ENCODE measurements at regions not wholly inside any gene's neighbourhood (a gene's known extent, or its start where the extent isn't known, plus 50 kb on each side); places are given as distances from the start of the nearest gene placed in this dataset.
"Not testable (repeated sequence)": the region's sequence is repeated elsewhere in the genome, so short reads cannot be mapped to it uniquely, and the experiment has no call there.

DNA sequence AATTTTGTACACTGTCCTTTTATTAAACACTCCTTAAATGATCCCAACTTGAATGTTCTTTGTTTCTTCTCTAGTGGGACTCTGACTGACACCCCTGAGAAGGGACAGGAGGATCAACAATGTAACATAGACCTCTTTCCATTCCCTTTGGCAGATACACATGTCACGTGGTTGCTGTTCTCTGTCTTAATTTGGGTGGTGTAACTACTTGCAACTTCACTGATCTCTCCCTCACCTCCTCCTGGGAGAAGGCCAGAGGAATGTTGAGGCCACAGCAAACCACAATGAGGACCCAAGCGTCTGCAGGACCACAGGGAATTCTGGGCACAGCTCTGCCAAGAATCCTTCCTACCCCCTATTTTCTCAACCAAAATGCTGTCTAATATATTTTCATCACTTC lies 205.6 kb downstream of the RTP5 start:
- H3K27ac Mint-ChIP-seq = no peak overlapping the region
- intact Hi-C loops (cut with DNase I, micrococcal nuclease) = no loop called here
- ATAC-seq (ENCODE audit: poor library complexity) = no peak
- no peak for DNase-seq
- TF ChIP-seq, protein P1, sequence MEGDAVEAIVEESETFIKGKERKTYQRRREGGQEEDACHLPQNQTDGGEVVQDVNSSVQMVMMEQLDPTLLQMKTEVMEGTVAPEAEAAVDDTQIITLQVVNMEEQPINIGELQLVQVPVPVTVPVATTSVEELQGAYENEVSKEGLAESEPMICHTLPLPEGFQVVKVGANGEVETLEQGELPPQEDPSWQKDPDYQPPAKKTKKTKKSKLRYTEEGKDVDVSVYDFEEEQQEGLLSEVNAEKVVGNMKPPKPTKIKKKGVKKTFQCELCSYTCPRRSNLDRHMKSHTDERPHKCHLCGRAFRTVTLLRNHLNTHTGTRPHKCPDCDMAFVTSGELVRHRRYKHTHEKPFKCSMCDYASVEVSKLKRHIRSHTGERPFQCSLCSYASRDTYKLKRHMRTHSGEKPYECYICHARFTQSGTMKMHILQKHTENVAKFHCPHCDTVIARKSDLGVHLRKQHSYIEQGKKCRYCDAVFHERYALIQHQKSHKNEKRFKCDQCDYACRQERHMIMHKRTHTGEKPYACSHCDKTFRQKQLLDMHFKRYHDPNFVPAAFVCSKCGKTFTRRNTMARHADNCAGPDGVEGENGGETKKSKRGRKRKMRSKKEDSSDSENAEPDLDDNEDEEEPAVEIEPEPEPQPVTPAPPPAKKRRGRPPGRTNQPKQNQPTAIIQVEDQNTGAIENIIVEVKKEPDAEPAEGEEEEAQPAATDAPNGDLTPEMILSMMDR (IDR thresholded peaks at IDR 0.05) = no peak
- Histone ChIP-seq H3K36me3 (ENCODE audit: insufficient read depth, low read length) (no peaks in the 10 kb centered on the region), H3K27me3 (ENCODE audit: control insufficient read depth in 1 of 2, insufficient read depth in 2 of 2, low read length in 2 of 2) (peaks cover 0 to 4% of the 10 kb centered on the region in 2 experiments), H3K27ac (ENCODE audit: low read depth in 1 of 2, low read length in 2 of 2) (no peak overlapping the region), H3K4me3 (ENCODE audit: low read length) (no peak overlapping the region), H3K9me3 (ENCODE audit: control insufficient read depth in 1 of 2, insufficient read depth in 1 of 2, low read length in 2 of 2) (no peaks in the 10 kb centered on the region), H3K4me1 (ENCODE audit: insufficient read depth, low read length) (no peaks in the 10 kb centered on the region)
- H3K4me1 Mint-ChIP-seq (ENCODE audit: low read depth) = no peaks in the 10 kb centered on the region
- H3K4me3 Mint-ChIP-seq = no peak overlapping the region
- no peaks in the 10 kb centered on the region for H3K36me3 Mint-ChIP-seq (ENCODE audit: low read depth)
- H3K27me3 Mint-ChIP-seq = peaks cover 37% of the 10 kb centered on the region
- ChIA-PET POLR2A (no interaction called here), CTCF (no interaction called here)
- no peaks in the 10 kb centered on the region for H3K9me3 Mint-ChIP-seq

DNA sequence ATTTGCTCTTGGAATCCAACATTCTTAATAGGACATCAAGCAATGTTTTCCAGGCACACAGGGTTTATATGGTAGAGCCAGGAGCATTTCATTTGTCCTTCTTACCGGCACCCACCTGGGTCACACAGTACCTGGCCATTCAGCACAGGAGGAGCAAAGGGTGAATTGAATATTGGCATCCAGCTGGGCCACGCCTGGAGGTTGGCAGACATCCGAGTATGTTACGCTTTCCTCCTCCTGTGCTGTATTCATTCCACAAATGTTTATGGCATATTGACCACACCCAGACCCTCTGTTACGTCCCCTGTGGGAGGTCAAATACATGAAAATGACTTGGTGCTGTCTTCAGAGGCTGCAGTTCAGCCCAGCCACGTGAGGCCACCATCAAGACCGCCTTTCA lies 206.2 kb downstream of the RTP5 start:
- Mint-ChIP-seq H3K27me3 (peaks cover 38% of the 10 kb centered on the region), H3K4me3 (no peak overlapping the region), H3K9me3 (no peaks in the 10 kb centered on the region), H3K36me3 (ENCODE audit: low read depth) (no peaks in the 10 kb centered on the region), H3K27ac (no peak overlapping the region), H3K4me1 (ENCODE audit: low read depth) (no peaks in the 10 kb centered on the region)
- H3K27ac ChIP-seq (ENCODE audit: low read depth in 1 of 2, low read length in 2 of 2) = no peak overlapping the region
- no peaks in the 10 kb centered on the region for H3K4me1 ChIP-seq (ENCODE audit: insufficient read depth, low read length)
- CTCF ChIA-PET = no interaction called here
- TF ChIP-seq, protein P1 (IDR thresholded peaks at IDR 0.05) = no peak
- H3K4me3 ChIP-seq (ENCODE audit: low read length) = no peak overlapping the region
- intact Hi-C loops (cut with DNase I, micrococcal nuclease) = no loop called here
- H3K27me3 ChIP-seq (ENCODE audit: control insufficient read depth in 1 of 2, insufficient read depth in 2 of 2, low read length in 2 of 2) = peaks cover 0 to 6% of the 10 kb centered on the region in 2 experiments
- DNase-seq = no peak
- H3K36me3 ChIP-seq (ENCODE audit: insufficient read depth, low read length) = no peaks in the 10 kb centered on the region
- POLR2A ChIA-PET = no interaction called here
- no peak for ATAC-seq (ENCODE audit: poor library complexity)
- no peaks in the 10 kb centered on the region for H3K9me3 ChIP-seq (ENCODE audit: control insufficient read depth in 1 of 2, insufficient read depth in 1 of 2, low read length in 2 of 2)

DNA sequence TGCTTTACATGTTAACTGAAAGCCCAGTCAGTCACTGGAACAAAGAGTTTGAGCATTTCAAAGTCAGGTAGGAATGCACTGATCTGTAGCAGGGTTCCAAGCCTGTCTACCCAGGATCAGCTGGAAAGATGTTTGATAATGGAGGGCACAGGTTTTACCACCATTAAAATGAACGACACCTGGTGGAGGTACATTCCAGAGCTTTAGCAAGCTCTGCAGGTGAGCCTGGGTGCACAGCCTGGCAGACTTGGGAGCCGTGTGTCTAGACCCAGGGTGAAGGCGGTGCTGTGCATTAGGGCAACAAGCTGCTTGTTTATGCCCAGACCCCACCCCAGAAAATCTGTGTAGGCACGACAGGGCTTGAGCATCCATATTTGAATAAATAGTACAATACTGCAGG lies 206.7 kb downstream of the RTP5 start:
- H3K27me3 Mint-ChIP-seq = peaks cover 42% of the 10 kb centered on the region
- intact Hi-C loops (cut with DNase I, micrococcal nuclease); H3K9me3 Mint-ChIP-seq; H3K27me3 ChIP-seq (ENCODE audit: control insufficient read depth in 1 of 2, insufficient read depth in 2 of 2, low read length in 2 of 2); H3K27ac Mint-ChIP-seq; H3K36me3 Mint-ChIP-seq (ENCODE audit: low read depth); H3K4me3 Mint-ChIP-seq; H3K4me3 ChIP-seq (ENCODE audit: low read length); H3K4me1 ChIP-seq (ENCODE audit: insufficient read depth, low read length); H3K36me3 ChIP-seq (ENCODE audit: insufficient read depth, low read length); H3K9me3 ChIP-seq (ENCODE audit: control insufficient read depth in 1 of 2, insufficient read depth in 1 of 2, low read length in 2 of 2); H3K27ac ChIP-seq (ENCODE audit: low read depth in 1 of 2, low read length in 2 of 2); H3K4me1 Mint-ChIP-seq (ENCODE audit: low read depth); ATAC-seq (ENCODE audit: poor library complexity); DNase-seq: not testable (repeated sequence)
- CTCF ChIA-PET = interaction anchor here (1.3 kb wide), 1 partner anchor 22 kb away, joined by 3 read pairs; no protein-coding TSS in a partner anchor
- POLR2A ChIA-PET = interaction anchor here (1.6 kb wide), 1 partner anchor 45 kb away, joined by 3 read pairs; no protein-coding TSS in a partner anchor

DNA sequence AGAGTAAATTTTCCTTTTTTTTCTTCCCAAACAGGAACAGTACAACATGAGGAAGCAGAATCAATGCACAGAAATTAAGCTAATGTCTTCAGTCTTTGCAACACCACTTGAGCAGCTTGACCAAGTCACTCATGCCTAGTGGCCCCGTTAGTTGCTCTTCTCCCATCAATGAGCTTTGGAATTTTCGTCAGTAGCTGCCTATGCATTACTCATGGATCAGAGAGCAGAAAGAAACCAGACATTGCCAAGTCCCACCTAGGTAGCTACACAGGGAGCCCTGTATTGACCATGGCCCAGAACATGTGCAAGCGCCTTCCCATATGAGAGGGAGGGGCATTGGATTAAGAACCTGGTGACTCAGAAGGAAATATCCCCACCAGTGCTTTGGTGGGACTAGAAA lies 208.9 kb downstream of the RTP5 start:
- H3K9me3 Mint-ChIP-seq; H3K27ac ChIP-seq (ENCODE audit: low read depth in 1 of 2, low read length in 2 of 2); ATAC-seq (ENCODE audit: poor library complexity); H3K4me1 ChIP-seq (ENCODE audit: insufficient read depth, low read length); H3K36me3 ChIP-seq (ENCODE audit: insufficient read depth, low read length); H3K27me3 ChIP-seq (ENCODE audit: control insufficient read depth in 1 of 2, insufficient read depth in 2 of 2, low read length in 2 of 2); DNase-seq; H3K27ac Mint-ChIP-seq; H3K36me3 Mint-ChIP-seq (ENCODE audit: low read depth); H3K9me3 ChIP-seq (ENCODE audit: control insufficient read depth in 1 of 2, insufficient read depth in 1 of 2, low read length in 2 of 2); CTCF ChIA-PET; POLR2A ChIA-PET; intact Hi-C loops (cut with DNase I, micrococcal nuclease); H3K4me3 ChIP-seq (ENCODE audit: low read length); H3K4me3 Mint-ChIP-seq; H3K4me1 Mint-ChIP-seq (ENCODE audit: low read depth): not testable (repeated sequence)
- peaks cover 43% of the 10 kb centered on the region for H3K27me3 Mint-ChIP-seq

- POLR2A ChIA-PET; intact Hi-C loops (cut with DNase I, micrococcal nuclease); ATAC-seq (ENCODE audit: poor library complexity); H3K4me3 Mint-ChIP-seq; DNase-seq; H3K4me1 ChIP-seq (ENCODE audit: insufficient read depth, low read length); H3K4me1 Mint-ChIP-seq (ENCODE audit: low read depth); H3K27ac ChIP-seq (ENCODE audit: low read depth in 1 of 2, low read length in 2 of 2); CTCF ChIA-PET; H3K27me3 ChIP-seq (ENCODE audit: control insufficient read depth in 1 of 2, insufficient read depth in 2 of 2, low read length in 2 of 2); H3K36me3 Mint-ChIP-seq (ENCODE audit: low read depth); H3K4me3 ChIP-seq (ENCODE audit: low read length); H3K36me3 ChIP-seq (ENCODE audit: insufficient read depth, low read length); H3K9me3 Mint-ChIP-seq; H3K27ac Mint-ChIP-seq; H3K9me3 ChIP-seq (ENCODE audit: control insufficient read depth in 1 of 2, insufficient read depth in 1 of 2, low read length in 2 of 2): not testable (repeated sequence)
- H3K27me3 Mint-ChIP-seq = peaks cover 43% of the 10 kb centered on the region
Observed at GRCh38 chr2:242079792-242080191, 210.3 kb downstream of the RTP5 start.

DNA sequence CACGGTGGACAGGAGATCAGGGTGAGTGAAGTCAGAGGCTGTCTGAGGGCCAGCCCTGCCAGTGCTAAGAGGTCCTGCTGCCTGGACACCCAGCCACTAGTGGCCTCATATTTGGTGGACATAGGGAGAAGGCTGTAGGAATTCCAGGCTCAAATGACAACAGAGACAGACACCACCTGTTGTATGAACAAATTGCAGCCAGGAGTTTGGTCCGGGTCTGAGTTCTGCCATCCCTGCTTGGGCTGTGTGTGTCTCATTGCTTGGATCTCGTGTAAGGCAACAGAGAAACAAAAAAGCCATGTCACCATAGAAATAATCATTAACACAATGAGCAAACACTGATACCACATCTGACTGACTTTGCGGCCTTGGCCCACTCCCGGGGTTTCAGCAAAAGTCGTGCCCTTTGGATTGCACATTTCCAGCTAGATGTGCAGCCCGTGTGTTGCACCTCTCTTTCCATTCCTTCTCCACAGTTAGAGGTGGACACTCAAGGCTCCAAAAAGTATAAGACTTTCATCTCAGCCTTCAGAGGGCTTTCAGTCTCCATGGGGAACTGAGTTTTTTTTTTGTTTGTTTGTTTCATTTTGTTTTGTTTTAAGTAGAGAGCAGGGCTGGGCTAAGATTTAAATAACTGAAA lies 211.2 kb downstream of the RTP5 start:
- H3K4me1 ChIP-seq (ENCODE audit: insufficient read depth, low read length); H3K4me1 Mint-ChIP-seq (ENCODE audit: low read depth); H3K4me3 ChIP-seq (ENCODE audit: low read length); H3K4me3 Mint-ChIP-seq; H3K27ac ChIP-seq (ENCODE audit: low read depth in 1 of 2, low read length in 2 of 2); DNase-seq; H3K27ac Mint-ChIP-seq; H3K9me3 Mint-ChIP-seq; H3K9me3 ChIP-seq (ENCODE audit: control insufficient read depth in 1 of 2, insufficient read depth in 1 of 2, low read length in 2 of 2); H3K36me3 Mint-ChIP-seq (ENCODE audit: low read depth); H3K27me3 ChIP-seq (ENCODE audit: control insufficient read depth in 1 of 2, insufficient read depth in 2 of 2, low read length in 2 of 2); H3K36me3 ChIP-seq (ENCODE audit: insufficient read depth, low read length); POLR2A ChIA-PET; ATAC-seq (ENCODE audit: poor library complexity); intact Hi-C loops (cut with DNase I, micrococcal nuclease); CTCF ChIA-PET: not testable (repeated sequence)
- peaks cover 35% of the 10 kb centered on the region for H3K27me3 Mint-ChIP-seq

Measured in CD4-positive, alpha-beta T cell (primary cell).